ENCODE measurements at regions not wholly inside any gene's neighbourhood (a gene's known extent, or its start where the extent isn't known, plus 50 kb on each side); places are given as distances from the start of the nearest gene placed in this dataset.
"Not testable (repeated sequence)": the region's sequence is repeated elsewhere in the genome, so short reads cannot be mapped to it uniquely, and the experiment has no call there.

DNA sequence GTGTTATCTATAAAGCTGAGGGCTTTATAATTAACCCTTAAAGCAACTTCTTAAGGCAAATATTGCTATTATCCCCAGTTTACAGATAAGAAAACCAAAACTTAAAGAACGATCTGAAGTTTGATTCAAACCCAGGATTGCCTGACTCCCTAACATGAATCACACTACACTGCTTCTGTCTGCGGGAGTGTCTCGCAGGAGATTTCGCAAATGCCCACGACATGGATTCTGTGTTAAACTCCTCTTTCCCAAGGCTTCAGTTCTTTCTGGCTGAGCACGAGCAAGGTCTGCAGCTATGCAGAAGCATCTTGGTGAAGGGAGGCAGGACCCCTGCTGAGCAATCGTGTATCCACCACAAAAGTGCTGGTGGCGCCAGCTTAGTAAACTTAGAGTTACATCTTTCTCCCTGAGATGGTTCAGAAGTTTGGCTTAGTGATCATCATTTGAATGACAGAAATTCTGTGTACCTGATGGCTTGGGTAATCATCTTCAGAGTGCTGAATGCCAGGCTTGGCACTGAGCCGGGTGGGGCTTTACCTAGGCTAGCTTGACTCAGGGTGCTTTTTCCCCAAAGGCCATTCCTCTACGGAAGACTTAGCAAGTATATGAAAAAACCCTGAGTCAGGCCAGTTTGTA is 81.4 kb upstream of the PIK3R1 start:
- WGBS: 74% methylated on average over 10 of the region's 10 CpGs
- H3K4me3 ChIP-seq (ENCODE audit: low read depth, low read length): no peak overlapping the region
- DNase-seq (ENCODE audit: extremely low spot score): no peak
- H3K4me1 ChIP-seq (ENCODE audit: insufficient read depth): no peaks in the 10 kb centered on the region
- no peaks in the 10 kb centered on the region for H3K36me3 ChIP-seq (ENCODE audit: insufficient read depth)
- no peak overlapping the region for H3K27ac ChIP-seq (ENCODE audit: low read depth)

- Histone ChIP-seq H3K4me3 (ENCODE audit: low read depth, low read length) (no peak overlapping the region), H3K27ac (ENCODE audit: low read depth) (no peak overlapping the region), H3K4me1 (ENCODE audit: insufficient read depth) (no peaks in the 10 kb centered on the region), H3K36me3 (ENCODE audit: insufficient read depth) (no peaks in the 10 kb centered on the region)
- no peak for DNase-seq (ENCODE audit: extremely low spot score)
- WGBS: 81% methylated on average over 2 of the region's 2 CpGs
These were observed 85.3 kb upstream of the PIK3R1 start for GRCh38 chr5:68130253-68130652.

- no peak overlapping the region for H3K27ac ChIP-seq (ENCODE audit: low read depth)
- no peaks in the 10 kb centered on the region for H3K4me1 ChIP-seq (ENCODE audit: insufficient read depth)
- no peak overlapping the region for H3K4me3 ChIP-seq (ENCODE audit: low read depth, low read length)
- WGBS: 83% methylated on average over 4 of the region's 4 CpGs
- no peaks in the 10 kb centered on the region for H3K36me3 ChIP-seq (ENCODE audit: insufficient read depth)
- DNase-seq (ENCODE audit: extremely low spot score): no peak
These were observed 86.2 kb upstream of the PIK3R1 start for GRCh38 chr5:68129364-68129763.

GRCh38 chr5:68126886-68127285 is 88.7 kb upstream of the PIK3R1 start:
- no peak overlapping the region for H3K4me3 ChIP-seq (ENCODE audit: low read depth, low read length)
- DNase-seq (ENCODE audit: extremely low spot score): no peak
- no peaks in the 10 kb centered on the region for H3K36me3 ChIP-seq (ENCODE audit: insufficient read depth)
- no peak overlapping the region for H3K27ac ChIP-seq (ENCODE audit: low read depth)
- WGBS: 90% methylated on average over 2 of the region's 2 CpGs
- H3K4me1 ChIP-seq (ENCODE audit: insufficient read depth): no peaks in the 10 kb centered on the region

DNA sequence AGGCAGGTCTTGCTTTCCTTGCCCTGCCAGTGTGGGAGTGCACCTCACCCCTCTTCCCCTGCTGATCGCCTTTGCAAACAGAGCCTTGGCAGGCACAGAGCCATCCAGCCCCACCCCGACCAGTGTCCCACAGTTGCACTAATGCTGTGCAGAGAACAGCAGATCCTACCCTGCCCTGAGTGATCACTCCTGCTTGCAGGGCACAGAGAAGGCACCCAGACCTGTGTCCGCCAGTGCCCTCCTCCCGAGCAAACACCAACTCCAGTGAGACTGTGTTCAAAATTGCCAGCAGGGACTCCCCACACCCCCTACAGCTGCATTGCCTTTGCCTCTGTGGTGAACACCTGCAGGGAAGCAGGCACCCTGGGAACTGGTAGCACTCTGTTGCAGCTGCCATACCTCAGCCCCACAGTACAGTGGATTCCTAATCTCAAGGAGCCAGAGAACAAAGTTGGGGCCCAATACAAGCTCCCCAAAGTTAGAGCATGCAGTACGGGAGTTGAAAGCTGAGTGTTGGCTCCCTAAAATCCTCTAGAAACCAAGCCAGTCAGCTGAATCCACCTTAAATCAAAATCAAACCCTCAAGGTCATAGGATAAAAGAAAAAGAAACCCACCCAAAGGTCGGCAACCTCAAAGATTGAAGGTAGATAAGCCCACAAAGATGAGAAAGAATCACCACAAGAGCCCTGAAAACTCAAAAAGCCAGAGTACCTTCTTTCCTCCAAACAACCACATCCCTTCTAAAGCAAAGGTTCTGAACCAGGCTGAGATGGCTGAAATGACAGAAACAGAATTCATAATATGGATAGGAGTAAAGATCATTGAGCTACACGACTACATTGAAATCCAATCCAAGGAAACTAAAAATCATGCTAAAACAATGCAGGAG is 92.9 kb upstream of the PIK3R1 start:
- Histone ChIP-seq H3K4me3 (ENCODE audit: low read depth, low read length) (no peak overlapping the region), H3K27ac (ENCODE audit: low read depth) (no peak overlapping the region), H3K4me1 (ENCODE audit: insufficient read depth) (no peaks in the 10 kb centered on the region), H3K36me3 (ENCODE audit: insufficient read depth) (no peaks in the 10 kb centered on the region)
- DNase-seq (ENCODE audit: extremely low spot score): no peak
- WGBS: 85% methylated on average over 7 of the region's 7 CpGs

DNA sequence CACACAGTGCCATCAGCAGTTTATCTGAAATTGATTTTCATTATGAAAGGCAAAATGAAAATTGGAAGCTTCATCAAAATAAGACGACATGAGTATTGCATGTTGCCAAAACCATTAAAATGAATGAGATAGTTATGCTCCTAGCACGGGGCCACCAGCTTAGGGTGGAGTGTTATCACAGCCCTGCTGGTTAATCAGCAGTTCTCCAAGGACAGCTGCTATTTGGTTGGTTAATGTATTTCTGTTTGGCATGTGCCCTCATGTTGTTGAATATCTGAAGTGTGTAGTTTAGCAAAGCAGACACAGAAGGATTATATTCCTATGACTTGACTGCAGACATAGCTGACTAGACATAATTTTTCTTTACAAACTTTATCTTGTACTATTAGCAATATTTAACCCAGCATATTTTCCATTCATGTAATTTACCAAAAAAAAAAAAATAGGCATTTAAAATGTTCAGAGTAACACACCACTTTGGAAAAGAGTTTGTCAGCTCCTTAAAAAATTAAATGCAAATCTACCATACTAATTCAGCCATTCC is 98.6 kb upstream of the PIK3R1 start:
- 55% methylated on average over 2 of the region's 2 CpGs for WGBS
- H3K4me1 ChIP-seq (ENCODE audit: insufficient read depth): no peaks in the 10 kb centered on the region
- no peak overlapping the region for H3K4me3 ChIP-seq (ENCODE audit: low read depth, low read length)
- no peak for DNase-seq (ENCODE audit: extremely low spot score)
- no peaks in the 10 kb centered on the region for H3K36me3 ChIP-seq (ENCODE audit: insufficient read depth)
- H3K27ac ChIP-seq (ENCODE audit: low read depth): no peak overlapping the region

- no peaks in the 10 kb centered on the region for H3K36me3 ChIP-seq (ENCODE audit: insufficient read depth)
- H3K27ac ChIP-seq (ENCODE audit: low read depth): no peak overlapping the region
- no peak for DNase-seq (ENCODE audit: extremely low spot score)
- 95% methylated on average over 2 of the region's 2 CpGs for WGBS
- no peak overlapping the region for H3K4me3 ChIP-seq (ENCODE audit: low read depth, low read length)
- no peaks in the 10 kb centered on the region for H3K4me1 ChIP-seq (ENCODE audit: insufficient read depth)
These were observed 99.1 kb upstream of the PIK3R1 start for GRCh38 chr5:68116408-68116807.

- 96% methylated on average over 2 of the region's 2 CpGs for WGBS
- Histone ChIP-seq H3K4me1 (ENCODE audit: insufficient read depth) (peaks cover under 1% of the 10 kb centered on the region), H3K36me3 (ENCODE audit: insufficient read depth) (no peaks in the 10 kb centered on the region), H3K27ac (ENCODE audit: low read depth) (no peak overlapping the region), H3K4me3 (ENCODE audit: low read depth, low read length) (no peak overlapping the region)
- DNase-seq (ENCODE audit: extremely low spot score): no peak
These were observed 100.0 kb upstream of the PIK3R1 start for GRCh38 chr5:68115584-68115983.

GRCh38 chr5:68114378-68115040 is 101.0 kb upstream of the PIK3R1 start:
- WGBS: 77% methylated on average over 2 of the region's 2 CpGs
- no peak overlapping the region for H3K4me3 ChIP-seq (ENCODE audit: low read depth, low read length)
- H3K36me3 ChIP-seq (ENCODE audit: insufficient read depth): no peaks in the 10 kb centered on the region
- H3K4me1 ChIP-seq (ENCODE audit: insufficient read depth): peaks cover 1% of the 10 kb centered on the region
- no peak overlapping the region for H3K27ac ChIP-seq (ENCODE audit: low read depth)
- DNase-seq (ENCODE audit: extremely low spot score): no peak

GRCh38 chr5:68112658-68113057 is 102.9 kb upstream of the PIK3R1 start:
- no peak for DNase-seq (ENCODE audit: extremely low spot score)
- 93% methylated on average over 2 of the region's 2 CpGs for WGBS
- H3K4me3 ChIP-seq (ENCODE audit: low read depth, low read length): no peak overlapping the region
- H3K36me3 ChIP-seq (ENCODE audit: insufficient read depth): no peaks in the 10 kb centered on the region
- no peak overlapping the region for H3K27ac ChIP-seq (ENCODE audit: low read depth)
- peaks cover 1% of the 10 kb centered on the region for H3K4me1 ChIP-seq (ENCODE audit: insufficient read depth)

GRCh38 chr5:68110894-68111293 is 104.7 kb upstream of the PIK3R1 start:
- Histone ChIP-seq H3K36me3 (ENCODE audit: insufficient read depth) (no peaks in the 10 kb centered on the region), H3K27ac (ENCODE audit: low read depth) (no peak overlapping the region), H3K4me3 (ENCODE audit: low read depth, low read length) (no peak overlapping the region), H3K4me1 (ENCODE audit: insufficient read depth) (peaks cover 1% of the 10 kb centered on the region)
- whole genome bisulfite sequencing: 63% methylated on average over 1 of the region's 1 CpG
- no peak for DNase-seq (ENCODE audit: extremely low spot score)

- 79% methylated on average over 1 of the region's 1 CpG for WGBS
These were observed 105.3 kb upstream of the PIK3R1 start for GRCh38 chr5:68110264-68110663.

GRCh38 chr5:68104217-68104616 is 111.3 kb upstream of the PIK3R1 start:
- H3K4me1 ChIP-seq (ENCODE audit: insufficient read depth): not testable (repeated sequence)

More at GRCh38 chr5:68110264-68110663, 105.3 kb upstream of the PIK3R1 start:
- Histone ChIP-seq H3K36me3 (ENCODE audit: insufficient read depth) (no peaks in the 10 kb centered on the region), H3K4me3 (ENCODE audit: low read depth, low read length) (no peak overlapping the region), H3K27ac (ENCODE audit: low read depth) (no peak overlapping the region), H3K4me1 (ENCODE audit: insufficient read depth) (peaks cover 1% of the 10 kb centered on the region)
- DNase-seq (ENCODE audit: extremely low spot score): no peak

More at GRCh38 chr5:68104217-68104616, 111.3 kb upstream of the PIK3R1 start:
- not testable (repeated sequence) for H3K27ac ChIP-seq (ENCODE audit: low read depth); H3K4me3 ChIP-seq (ENCODE audit: low read depth, low read length); DNase-seq (ENCODE audit: extremely low spot score); H3K36me3 ChIP-seq (ENCODE audit: insufficient read depth)
- WGBS: 97% methylated on average over 2 of the region's 2 CpGs

Measured in urinary bladder (tissue), 3 donors.